Mesodermal cell (in vitro differentiated cells): ENCODE measurements at regions not wholly inside any gene's neighbourhood (a gene's known extent, or its start where the extent isn't known, plus 50 kb on each side); places are given as distances from the start of the nearest gene placed in this dataset.

Experiments
- H3K27ac ChIP-seq: 2 replicates; pipeline ENCODE4 v1.7.0; 2013; ENCODE audit warnings: mild to moderate bottlenecking, low read depth, low read length, moderate library complexity; ENCODE audit not compliant: severe bottlenecking
- H3K36me3 ChIP-seq: 2 replicates; pipeline ENCODE4 v1.7.1; 2013; ENCODE audit warnings: mild to moderate bottlenecking, low read length, moderate library complexity; ENCODE audit not compliant: control insufficient read depth, insufficient read depth
- H3K4me1 ChIP-seq: one replicate; pipeline ENCODE4 v1.7.1; 2013; ENCODE audit warnings: mild to moderate bottlenecking, low read length; ENCODE audit not compliant: insufficient read depth, control insufficient read depth, poor library complexity, severe bottlenecking
- H3K4me3 ChIP-seq: 2 replicates; pipeline ENCODE4 v1.7.0; 2013; ENCODE audit warnings: low read length, control low read depth, mild to moderate bottlenecking; ENCODE audit not compliant: insufficient read depth, poor library complexity, severe bottlenecking; ENCODE audit errors: extremely low read depth
- H3K9me3 ChIP-seq: 2 replicates; pipeline ENCODE4 v1.7.1; 2013; ENCODE audit warnings: mild to moderate bottlenecking, low read length, moderate library complexity; ENCODE audit not compliant: control insufficient read depth
- WGBS, 2 experiments: methylation state at CpG; one replicate each; pipeline ENCODE4 v1.1.5; 2013; ENCODE audit warnings: missing lambda C conversion rate in 2 of 2; ENCODE audit not compliant: insufficient coverage in 2 of 2; 5-methylcytosine and 5-hydroxymethylcytosine counted together

DNA sequence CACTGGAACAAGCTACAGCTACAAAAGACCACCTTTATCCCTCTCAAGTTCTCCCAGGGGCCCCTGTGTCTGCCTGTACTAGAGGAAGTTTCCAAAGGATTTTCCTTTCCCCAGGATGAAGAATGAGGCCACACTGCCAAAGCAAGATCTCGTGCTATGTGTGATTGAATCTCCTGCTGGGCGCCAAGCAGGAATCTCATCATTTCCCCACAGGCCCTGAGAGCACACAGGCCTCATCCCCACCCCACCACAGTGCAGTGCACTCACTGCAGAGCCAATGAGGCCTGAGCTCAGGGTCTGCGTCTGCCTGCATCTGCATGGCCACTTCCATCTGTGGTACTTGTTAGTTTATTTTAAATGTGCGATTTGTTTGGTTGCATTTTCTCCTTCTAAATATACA, 387.4 kb upstream of the ASIC2 start:
- H3K9me3 ChIP-seq: no peaks in the 10 kb centered on the region
- H3K4me1 ChIP-seq: no peaks in the 10 kb centered on the region
- H3K4me3 ChIP-seq: no peak overlapping the region
- WGBS, 2 experiments: 60 to 83% methylated on average over 2 of the region's 4 CpGs
- no peak overlapping the region for H3K27ac ChIP-seq
- no peaks in the 10 kb centered on the region for H3K36me3 ChIP-seq

DNA sequence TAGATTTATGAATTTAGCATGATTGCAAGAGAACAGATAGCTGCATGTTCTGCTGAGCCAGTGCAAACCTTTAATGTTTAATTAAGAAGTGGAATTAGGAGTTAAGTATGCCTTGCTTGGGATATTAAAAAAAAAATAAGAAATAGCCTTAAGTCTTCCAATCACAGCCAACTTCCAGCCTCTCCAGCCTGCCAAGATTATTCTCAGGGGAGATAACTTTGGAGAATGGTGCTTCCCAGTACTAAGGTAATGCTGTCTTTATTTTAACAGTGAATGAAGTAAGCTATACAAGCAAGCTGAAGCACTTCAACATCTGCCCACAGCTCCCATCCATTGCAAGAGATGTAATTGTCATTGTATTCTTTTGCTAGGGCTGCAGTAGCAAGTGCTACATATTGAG, 389.5 kb upstream of the ASIC2 start:
- no peak overlapping the region for H3K4me3 ChIP-seq
- H3K4me1 ChIP-seq: no peaks in the 10 kb centered on the region
- no peak overlapping the region for H3K27ac ChIP-seq
- H3K36me3 ChIP-seq: no peaks in the 10 kb centered on the region
- no peaks in the 10 kb centered on the region for H3K9me3 ChIP-seq

DNA sequence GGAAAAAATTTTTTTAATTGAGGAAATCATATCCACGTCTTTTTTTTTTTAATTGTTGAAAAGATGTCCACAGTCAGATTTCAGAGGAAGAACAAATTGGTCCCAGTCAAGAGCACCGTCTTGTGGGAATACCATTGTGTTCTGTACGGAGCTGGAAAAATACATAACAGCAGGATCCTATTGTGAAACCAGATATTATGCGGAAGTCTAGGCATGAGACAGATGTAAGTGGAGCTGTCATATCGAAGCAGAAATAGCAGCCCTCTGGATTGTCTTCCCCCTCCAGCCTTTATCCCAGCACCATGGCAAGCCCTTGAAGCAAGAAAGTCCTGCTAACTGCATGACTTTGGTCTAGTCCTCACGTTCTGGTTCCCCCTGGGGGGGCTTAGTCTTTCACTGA, 391.6 kb upstream of the ASIC2 start:
- Histone ChIP-seq H3K9me3 (no peaks in the 10 kb centered on the region), H3K36me3 (no peaks in the 10 kb centered on the region), H3K4me1 (no peaks in the 10 kb centered on the region), H3K27ac (no peak overlapping the region), H3K4me3 (no peak overlapping the region)
- 76 to 90% methylated on average over 5 of the region's 6 CpGs for WGBS, 2 experiments

DNA sequence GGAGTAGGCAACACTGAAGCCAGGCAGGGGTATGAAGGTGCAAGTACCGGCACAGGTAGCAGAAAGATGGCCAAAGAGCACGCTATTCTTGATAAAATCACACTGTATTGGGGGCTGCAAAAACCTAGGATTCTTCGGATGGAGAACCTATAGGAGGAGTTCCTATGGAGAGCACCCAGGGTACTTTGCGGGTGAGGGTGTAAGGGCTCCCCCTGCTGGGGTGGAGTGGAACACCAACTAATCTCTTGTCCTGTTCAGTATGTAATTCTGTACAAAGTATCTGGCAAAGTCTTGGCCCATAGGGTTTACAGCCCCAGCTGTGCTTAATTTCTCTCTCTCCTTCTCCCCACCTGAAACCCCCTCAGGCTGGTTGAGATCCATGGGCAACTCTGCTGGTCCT, 393.1 kb upstream of the ASIC2 start:
- no peak overlapping the region for H3K27ac ChIP-seq
- WGBS, 2 experiments: 87 to 97% methylated on average over 2 to 3 of the region's 4 CpGs
- H3K4me3 ChIP-seq: no peak overlapping the region
- H3K9me3 ChIP-seq: no peaks in the 10 kb centered on the region
- H3K36me3 ChIP-seq: no peaks in the 10 kb centered on the region
- no peaks in the 10 kb centered on the region for H3K4me1 ChIP-seq

DNA sequence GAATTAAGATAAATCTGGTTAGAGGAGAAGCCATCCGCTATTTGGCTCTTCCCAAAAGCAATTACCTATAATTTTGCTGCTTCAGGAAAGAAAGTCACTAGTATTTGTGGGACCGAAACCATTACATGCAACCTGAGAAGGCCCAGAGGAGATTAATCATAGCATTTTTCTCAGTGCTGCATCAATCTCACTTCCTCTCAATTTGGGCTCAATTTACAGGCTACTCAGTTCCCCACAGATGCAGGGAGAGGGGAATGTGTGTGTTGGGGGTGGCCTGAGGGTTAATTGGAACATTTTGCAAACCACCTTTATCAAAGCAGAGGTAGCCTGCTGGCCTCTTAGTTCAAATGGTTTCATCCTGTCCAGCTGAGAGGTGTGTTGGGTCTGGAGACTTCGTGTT, 394.7 kb upstream of the ASIC2 start:
- no peak overlapping the region for H3K27ac ChIP-seq
- H3K4me3 ChIP-seq: no peak overlapping the region
- no peaks in the 10 kb centered on the region for H3K4me1 ChIP-seq
- H3K9me3 ChIP-seq: no peaks in the 10 kb centered on the region
- WGBS, 2 experiments: 75% methylated on average over 2 of the region's 3 CpGs; no CpG with 5 or more reads in 1 of the 2 experiments
- H3K36me3 ChIP-seq: no peaks in the 10 kb centered on the region

DNA sequence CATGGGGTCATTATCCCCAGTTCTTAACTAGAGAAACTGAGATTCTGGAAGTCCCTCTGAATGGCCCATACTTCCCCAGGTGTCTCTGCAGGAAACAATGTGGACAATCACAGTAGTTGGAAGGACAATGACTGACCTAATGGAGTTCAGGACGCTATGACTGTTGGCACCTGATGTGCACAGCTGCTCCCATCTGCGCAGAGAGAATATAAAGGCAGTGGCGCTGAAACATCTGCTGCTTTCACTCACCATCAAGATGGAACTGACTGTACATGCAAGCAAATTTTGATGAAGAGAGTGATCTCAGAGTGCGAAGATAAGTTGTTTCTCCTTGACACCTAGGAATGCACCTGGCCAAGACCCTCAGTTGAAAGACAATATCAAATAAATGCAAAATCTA, 395.7 kb upstream of the ASIC2 start:
- Histone ChIP-seq H3K27ac (no peak overlapping the region), H3K4me1 (no peaks in the 10 kb centered on the region), H3K4me3 (no peak overlapping the region), H3K36me3 (no peaks in the 10 kb centered on the region), H3K9me3 (no peaks in the 10 kb centered on the region)
- WGBS, 2 experiments: 89 to 100% methylated on average over 2 to 3 of the region's 4 CpGs

DNA sequence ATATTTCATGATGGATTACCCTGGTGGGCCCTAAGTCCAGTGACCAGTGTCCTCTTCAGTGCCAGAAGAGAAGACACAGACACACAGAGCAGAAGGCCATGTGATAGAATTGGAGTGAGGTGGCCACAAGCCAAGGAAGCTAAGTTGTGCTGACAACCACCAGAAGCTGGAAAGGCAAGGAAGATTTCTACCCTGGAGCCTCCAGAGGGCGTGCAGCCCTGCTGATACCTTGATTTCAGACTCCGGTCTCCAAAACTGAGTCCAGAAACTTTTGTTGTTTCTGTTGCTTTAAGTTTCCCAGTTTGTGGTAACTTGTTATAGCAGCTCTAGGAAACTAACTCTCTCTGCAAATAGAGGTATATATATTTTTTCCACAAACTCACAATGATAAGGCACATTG, 396.6 kb upstream of the ASIC2 start:
- 71 to 88% methylated on average over 1 to 2 of the region's 2 CpGs for WGBS, 2 experiments
- Histone ChIP-seq H3K36me3 (no peaks in the 10 kb centered on the region), H3K4me1 (no peaks in the 10 kb centered on the region), H3K27ac (no peak overlapping the region), H3K9me3 (no peaks in the 10 kb centered on the region), H3K4me3 (no peak overlapping the region)

DNA sequence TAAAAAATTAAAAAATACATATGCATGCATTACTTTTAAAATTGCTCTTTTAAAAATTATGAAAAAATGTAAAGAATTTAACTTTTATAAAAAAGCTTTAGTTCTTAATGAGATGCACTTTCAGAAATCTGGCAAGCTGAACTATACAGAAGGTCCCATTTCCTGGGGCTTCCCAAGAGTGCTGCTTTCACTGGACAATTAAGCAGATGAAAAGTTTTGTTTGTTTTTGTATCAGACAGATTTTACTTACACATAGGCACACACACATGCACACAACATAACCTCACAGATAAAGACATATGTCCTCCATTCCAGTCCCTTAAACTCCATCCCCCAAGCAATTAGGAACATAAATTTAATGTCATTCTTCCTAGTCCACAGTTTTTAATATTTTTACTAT, 402.3 kb upstream of the ASIC2 start:
- no peaks in the 10 kb centered on the region for H3K9me3 ChIP-seq
- no peak overlapping the region for H3K4me3 ChIP-seq
- no peaks in the 10 kb centered on the region for H3K4me1 ChIP-seq

DNA sequence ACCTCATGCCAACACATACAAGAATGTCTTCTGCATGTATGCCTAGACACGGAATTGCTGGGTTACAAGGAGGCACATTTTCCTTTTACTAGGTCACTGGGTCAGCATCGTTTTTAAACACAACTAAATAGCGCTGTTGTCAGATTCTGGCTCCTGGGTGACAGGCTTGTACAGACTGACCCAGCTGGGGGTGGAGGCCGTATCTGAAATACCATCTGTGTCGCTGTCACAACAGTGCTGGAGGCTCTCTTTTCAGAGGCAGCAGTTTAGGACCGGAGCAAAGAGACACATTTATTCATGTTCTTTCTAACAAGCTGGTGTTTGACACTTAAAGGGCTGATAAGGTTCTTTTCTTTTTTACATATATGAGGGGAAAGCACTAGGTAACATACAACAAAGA, 403.0 kb upstream of the ASIC2 start:
- Histone ChIP-seq H3K27ac (no peak overlapping the region), H3K4me3 (no peak overlapping the region)
- WGBS, 2 experiments: 78 to 83% methylated on average over 5 to 6 of the region's 6 CpGs

More for the DNA sequence above, 402.3 kb upstream of the ASIC2 start:
- no peak overlapping the region for H3K27ac ChIP-seq
- H3K36me3 ChIP-seq: no peaks in the 10 kb centered on the region

DNA sequence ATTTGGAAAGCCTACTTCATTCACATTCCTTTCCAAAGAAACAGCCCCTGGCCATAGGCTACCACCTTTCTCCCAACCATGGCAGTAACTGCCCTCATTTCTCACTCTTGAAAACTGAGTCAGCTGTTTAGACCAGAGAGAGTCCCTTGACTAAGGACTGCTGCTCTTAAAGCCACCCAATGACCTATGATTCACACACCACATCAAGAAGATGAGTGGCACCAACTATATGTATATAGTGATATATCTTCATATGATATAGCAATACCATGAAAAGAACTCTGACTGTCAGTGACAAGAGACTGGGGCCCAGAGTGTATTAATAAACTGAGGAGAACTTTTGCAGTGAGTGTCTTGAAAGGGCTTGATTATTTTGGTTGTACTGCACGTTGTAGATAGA, 404.5 kb upstream of the ASIC2 start:
- 75 to 91% methylated on average over 1 of the region's 1 CpG for WGBS, 2 experiments
- no peaks in the 10 kb centered on the region for H3K9me3 ChIP-seq
- H3K4me3 ChIP-seq: no peak overlapping the region
- H3K36me3 ChIP-seq: no peaks in the 10 kb centered on the region
- H3K27ac ChIP-seq: no peak overlapping the region
- no peaks in the 10 kb centered on the region for H3K4me1 ChIP-seq

More for the DNA sequence above, 403.0 kb upstream of the ASIC2 start:
- no peaks in the 10 kb centered on the region for H3K9me3 ChIP-seq
- H3K4me1 ChIP-seq: no peaks in the 10 kb centered on the region
- no peaks in the 10 kb centered on the region for H3K36me3 ChIP-seq

DNA sequence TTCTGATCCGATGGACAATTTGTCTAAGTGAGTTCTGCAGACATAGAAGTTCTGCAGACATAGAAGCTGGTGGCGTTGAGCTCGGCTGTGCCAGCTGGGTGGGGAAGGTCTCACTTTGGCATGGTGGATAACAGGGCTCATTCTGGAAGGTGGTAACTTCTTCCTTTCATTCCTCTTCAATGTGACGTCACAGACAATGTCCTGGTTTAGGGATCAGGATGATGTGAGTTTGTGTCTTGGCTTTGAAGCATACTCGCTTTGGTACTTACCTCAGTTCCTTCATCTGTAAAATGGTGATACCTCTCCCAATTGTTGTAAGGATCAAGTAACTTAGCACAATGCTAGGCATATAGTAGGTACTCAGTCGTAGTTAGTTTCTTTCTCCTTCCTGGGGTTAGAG, 408.8 kb upstream of the ASIC2 start:
- WGBS, 2 experiments: 86 to 93% methylated on average over 4 to 5 of the region's 6 CpGs
- Histone ChIP-seq H3K9me3 (no peaks in the 10 kb centered on the region), H3K27ac (no peak overlapping the region), H3K36me3 (no peaks in the 10 kb centered on the region), H3K4me3 (no peak overlapping the region), H3K4me1 (no peaks in the 10 kb centered on the region)

DNA sequence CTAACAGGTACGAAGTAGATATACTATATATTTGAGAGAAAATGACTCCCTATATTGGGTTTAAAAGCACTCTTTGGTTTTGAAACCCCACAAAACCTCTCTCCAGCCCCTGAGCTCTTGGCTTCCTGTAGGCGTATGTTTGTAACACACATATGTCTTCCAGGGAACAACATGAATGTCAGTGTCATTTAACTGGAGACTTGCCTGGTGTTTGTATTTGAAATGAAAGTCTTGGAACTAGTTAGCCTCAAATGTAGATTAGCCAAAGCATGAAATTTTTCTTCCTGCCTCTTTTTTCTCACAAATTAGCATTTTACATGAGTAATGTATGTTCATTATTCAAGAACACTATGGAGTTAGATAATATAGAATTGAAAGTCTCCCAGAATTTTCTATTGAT, 411.8 kb upstream of the ASIC2 start:
- H3K4me3 ChIP-seq: no peak overlapping the region
- 86% methylated on average over 1 of the region's 2 CpGs; no CpG with 5 or more reads in 1 of the 2 experiments for whole genome bisulfite sequencing, 2 experiments
- no peak overlapping the region for H3K27ac ChIP-seq
- no peaks in the 10 kb centered on the region for H3K4me1 ChIP-seq
- H3K9me3 ChIP-seq: no peaks in the 10 kb centered on the region
- H3K36me3 ChIP-seq: no peaks in the 10 kb centered on the region
